GM12873 (cell line): ENCODE measurements at regions not wholly inside any gene's neighbourhood (a gene's known extent, or its start where the extent isn't known, plus 50 kb on each side); places are given as distances from the start of the nearest gene placed in this dataset.

ENCODE experiments used
- TF ChIP-seq, protein P1 (sequence below): IDR thresholded peaks from 2 replicates; pipeline ENCODE4 v1.5.1; 2012; ENCODE audit warnings: low read depth, mild to moderate bottlenecking, moderate library complexity, low read length, control low read depth; ENCODE audit not compliant: insufficient read depth; ENCODE audit errors: missing control alignments

GRCh38 chr10:62640411-62640810 is 164.1 kb upstream of the ADO start:
- TF ChIP-seq, protein P1, sequence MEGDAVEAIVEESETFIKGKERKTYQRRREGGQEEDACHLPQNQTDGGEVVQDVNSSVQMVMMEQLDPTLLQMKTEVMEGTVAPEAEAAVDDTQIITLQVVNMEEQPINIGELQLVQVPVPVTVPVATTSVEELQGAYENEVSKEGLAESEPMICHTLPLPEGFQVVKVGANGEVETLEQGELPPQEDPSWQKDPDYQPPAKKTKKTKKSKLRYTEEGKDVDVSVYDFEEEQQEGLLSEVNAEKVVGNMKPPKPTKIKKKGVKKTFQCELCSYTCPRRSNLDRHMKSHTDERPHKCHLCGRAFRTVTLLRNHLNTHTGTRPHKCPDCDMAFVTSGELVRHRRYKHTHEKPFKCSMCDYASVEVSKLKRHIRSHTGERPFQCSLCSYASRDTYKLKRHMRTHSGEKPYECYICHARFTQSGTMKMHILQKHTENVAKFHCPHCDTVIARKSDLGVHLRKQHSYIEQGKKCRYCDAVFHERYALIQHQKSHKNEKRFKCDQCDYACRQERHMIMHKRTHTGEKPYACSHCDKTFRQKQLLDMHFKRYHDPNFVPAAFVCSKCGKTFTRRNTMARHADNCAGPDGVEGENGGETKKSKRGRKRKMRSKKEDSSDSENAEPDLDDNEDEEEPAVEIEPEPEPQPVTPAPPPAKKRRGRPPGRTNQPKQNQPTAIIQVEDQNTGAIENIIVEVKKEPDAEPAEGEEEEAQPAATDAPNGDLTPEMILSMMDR = no peak

GRCh38 chr10:62643606-62644587 is 160.6 kb upstream of the ADO start:
- TF ChIP-seq, protein P1 = no peak

DNA sequence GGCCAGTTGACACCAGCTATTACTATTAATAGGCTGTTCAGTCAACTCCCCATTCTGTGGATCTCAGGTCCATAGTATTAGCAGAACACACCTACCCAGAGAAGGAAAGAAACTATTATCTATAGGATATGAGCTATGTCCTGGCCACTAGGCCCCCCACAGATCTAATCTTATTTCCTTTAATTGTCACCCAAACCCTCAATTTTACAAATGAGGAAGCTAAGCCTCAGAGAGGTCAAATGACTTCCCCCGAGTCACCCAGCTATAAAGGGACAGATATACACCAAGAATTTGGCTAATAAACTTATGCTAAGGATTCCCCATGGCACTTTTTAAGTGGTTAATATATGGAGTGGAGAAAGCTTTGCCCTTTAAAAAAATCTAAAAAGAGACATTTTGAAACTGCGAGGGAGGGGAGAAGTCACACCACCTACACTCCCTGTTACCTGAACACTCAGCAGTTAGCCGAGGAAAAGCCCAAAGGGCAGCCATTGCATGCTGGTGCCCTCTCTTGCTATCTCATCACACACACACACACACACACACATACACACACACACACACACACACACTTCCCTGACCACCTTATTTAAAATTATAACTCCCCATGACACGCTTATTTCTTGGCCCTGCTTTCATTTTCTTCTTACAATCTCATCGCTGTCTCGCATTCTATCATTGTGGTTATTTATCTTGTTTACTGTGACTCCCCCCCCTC is 157.0 kb upstream of the ADO start:
- TF ChIP-seq, protein P1 = no peak

- TF ChIP-seq, protein P1 = no peak
Measured at GRCh38 chr10:62648921-62649320, 155.6 kb upstream of the ADO start.

GRCh38 chr10:62650411-62650810 is 154.1 kb upstream of the ADO start:
- TF ChIP-seq, protein P1 = no peak

DNA sequence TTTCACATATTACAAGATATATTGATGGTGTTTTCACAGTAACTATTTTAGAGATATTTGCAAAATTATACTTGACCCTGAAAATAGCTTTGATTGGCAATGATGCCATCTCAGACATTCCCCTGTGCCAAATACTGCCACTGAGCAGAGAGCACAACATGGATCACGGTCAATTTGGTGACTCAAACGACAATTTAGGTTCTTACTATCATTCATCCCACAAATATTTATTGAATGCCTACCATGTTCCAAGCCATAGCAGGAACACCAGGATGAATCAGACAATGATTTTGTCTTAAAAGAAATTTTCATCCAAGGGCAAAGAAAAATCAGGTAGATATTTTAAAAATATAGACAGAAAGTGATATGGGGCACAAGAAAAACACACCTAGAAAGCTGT is 153.2 kb upstream of the ADO start:
- TF ChIP-seq, protein P1 = no peak

- TF ChIP-seq, protein P1 = no peak
Measured at GRCh38 chr10:62652114-62652513, 152.4 kb upstream of the ADO start.
